ENCODE measurements at regions not wholly inside any gene's neighbourhood (a gene's known extent, or its start where the extent isn't known, plus 50 kb on each side); places are given as distances from the start of the nearest gene placed in this dataset.

DNA sequence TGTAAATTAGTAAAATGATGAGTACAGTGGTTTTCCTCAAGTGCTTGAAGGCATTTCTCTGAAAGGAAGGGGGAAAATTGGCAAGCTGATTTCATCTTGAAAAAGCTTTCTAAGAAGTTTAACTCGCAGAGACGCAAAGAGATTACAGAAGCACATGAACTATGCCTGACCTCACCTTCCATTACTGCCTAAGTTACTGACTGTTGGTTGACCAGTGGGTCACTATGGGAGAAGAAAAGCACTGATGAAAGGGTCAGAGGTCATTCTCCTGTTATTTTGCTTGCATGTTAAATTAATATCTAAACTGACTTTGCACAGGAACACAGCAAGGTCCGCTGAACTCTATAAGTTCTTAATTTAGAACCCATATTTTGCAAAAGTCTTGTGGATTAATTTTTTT, 225.6 kb downstream of the ARL4A start:
- TF ChIP-seq CTCF (IDR thresholded peaks at IDR 0.05) (no peak), POLR2A (IDR thresholded peaks at IDR 0.05) (no peak), EP300 (IDR thresholded peaks at IDR 0.05) (no peak)
